Mucosa of gallbladder (tissue), 1 donor: ENCODE measurements at regions not wholly inside any gene's neighbourhood (a gene's known extent, or its start where the extent isn't known, plus 50 kb on each side); places are given as distances from the start of the nearest gene placed in this dataset.

Source experiments
- DNase-seq: peaks from one replicate; pipeline ENCODE4 v3.0.0-alpha.2; 2020; ENCODE audit warnings: low spot score
- donor health status: DM: no; HTN: no; CAD: no.

- no peak for DNase-seq
Observed at GRCh38 chr7:25360451-25360850, 132.2 kb upstream of the NPVF start.

- DNase-seq: no peak
Observed at GRCh38 chr7:25361387-25361786, 133.1 kb upstream of the NPVF start.

- DNase-seq: no peak
Observed at GRCh38 chr7:25361863-25362262, 133.6 kb upstream of the NPVF start.

- no peak for DNase-seq
Observed at GRCh38 chr7:25368599-25369201, 140.4 kb upstream of the NPVF start.

- peak; percentile 30 for DNase-seq
Observed at GRCh38 chr7:25369786-25370185, 141.5 kb upstream of the NPVF start.

- no peak for DNase-seq
Observed at GRCh38 chr7:25371972-25372371, 143.7 kb upstream of the NPVF start.

GRCh38 chr7:25375805-25376600 lies 147.7 kb upstream of the NPVF start:
- no peak for DNase-seq

GRCh38 chr7:25379351-25380300 lies 151.3 kb upstream of the NPVF start:
- no peak for DNase-seq

- DNase-seq: no peak
Observed at GRCh38 chr7:25381818-25382589, 153.7 kb upstream of the NPVF start.

GRCh38 chr7:25382869-25383268 lies 154.6 kb upstream of the NPVF start:
- no peak for DNase-seq

- no peak for DNase-seq
Observed at GRCh38 chr7:25383402-25383801, 155.1 kb upstream of the NPVF start.

- DNase-seq: no peak
Observed at GRCh38 chr7:25384788-25385505, 156.7 kb upstream of the NPVF start.

- no peak for DNase-seq
Observed at GRCh38 chr7:25385506-25386136, 157.3 kb upstream of the NPVF start.

- DNase-seq: no peak
Observed at GRCh38 chr7:25386311-25386744, 158.0 kb upstream of the NPVF start.

GRCh38 chr7:25388681-25389080 lies 160.4 kb upstream of the NPVF start:
- DNase-seq: no peak

- peak; percentile 24 for DNase-seq
Observed at GRCh38 chr7:25389489-25390106, 161.3 kb upstream of the NPVF start.

- no peak for DNase-seq
Observed at GRCh38 chr7:25391295-25391861, 163.1 kb upstream of the NPVF start.

- DNase-seq: no peak
Observed at GRCh38 chr7:25391961-25392587, 163.8 kb upstream of the NPVF start.
